OCI-LY7 (cell line): ENCODE measurements at regions not wholly inside any gene's neighbourhood (a gene's known extent, or its start where the extent isn't known, plus 50 kb on each side); places are given as distances from the start of the nearest gene placed in this dataset.

ENCODE experiments used
- EZH2phosphoT487 ChIP-seq: fragments of 200-600 bp; sonication (generic); IDR thresholded peaks from 2 replicates; pipeline ENCODE4 v1.6.1; 2018; ENCODE audit warnings: low read depth, borderline replicate concordance, mild to moderate bottlenecking, mixed run types, antibody characterized with exemption, low read length, moderate library complexity, mixed read lengths
- TF ChIP-seq, protein P1 (sequence below): fragments of 200-600 bp; sonication (generic); conservative IDR thresholded peaks from 2 replicates; pipeline ENCODE4 v1.5.1; 2014; ENCODE audit warnings: mild to moderate bottlenecking, antibody characterized with exemption, low read length, moderate library complexity, mixed read lengths

DNA sequence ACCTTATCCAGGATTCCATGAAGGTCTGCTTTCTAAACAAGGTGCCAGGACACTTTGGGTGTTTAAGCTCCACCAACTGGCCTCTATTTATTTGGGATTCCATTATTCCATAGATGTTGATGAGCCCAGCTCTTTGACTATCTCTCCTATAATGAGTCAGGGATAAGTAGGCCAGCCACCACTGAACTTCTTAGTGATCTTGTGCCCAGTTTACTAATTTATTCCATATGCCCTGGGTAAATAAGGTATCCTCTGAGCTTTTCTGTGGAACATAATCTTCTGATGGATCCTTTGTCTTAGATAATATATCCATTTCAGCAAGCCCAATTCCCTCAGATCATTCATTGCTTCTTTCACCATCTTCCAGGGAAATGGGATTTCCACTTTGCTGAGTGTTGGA, 535.0 kb downstream of the FOXG1 start:
- TF ChIP-seq, protein P1, sequence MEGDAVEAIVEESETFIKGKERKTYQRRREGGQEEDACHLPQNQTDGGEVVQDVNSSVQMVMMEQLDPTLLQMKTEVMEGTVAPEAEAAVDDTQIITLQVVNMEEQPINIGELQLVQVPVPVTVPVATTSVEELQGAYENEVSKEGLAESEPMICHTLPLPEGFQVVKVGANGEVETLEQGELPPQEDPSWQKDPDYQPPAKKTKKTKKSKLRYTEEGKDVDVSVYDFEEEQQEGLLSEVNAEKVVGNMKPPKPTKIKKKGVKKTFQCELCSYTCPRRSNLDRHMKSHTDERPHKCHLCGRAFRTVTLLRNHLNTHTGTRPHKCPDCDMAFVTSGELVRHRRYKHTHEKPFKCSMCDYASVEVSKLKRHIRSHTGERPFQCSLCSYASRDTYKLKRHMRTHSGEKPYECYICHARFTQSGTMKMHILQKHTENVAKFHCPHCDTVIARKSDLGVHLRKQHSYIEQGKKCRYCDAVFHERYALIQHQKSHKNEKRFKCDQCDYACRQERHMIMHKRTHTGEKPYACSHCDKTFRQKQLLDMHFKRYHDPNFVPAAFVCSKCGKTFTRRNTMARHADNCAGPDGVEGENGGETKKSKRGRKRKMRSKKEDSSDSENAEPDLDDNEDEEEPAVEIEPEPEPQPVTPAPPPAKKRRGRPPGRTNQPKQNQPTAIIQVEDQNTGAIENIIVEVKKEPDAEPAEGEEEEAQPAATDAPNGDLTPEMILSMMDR, result no peak
- no peak for TF ChIP-seq EZH2phosphoT487
